Lower leg skin (tissue), 4 donors: ENCODE measurements at regions not wholly inside any gene's neighbourhood (a gene's known extent, or its start where the extent isn't known, plus 50 kb on each side); places are given as distances from the start of the nearest gene placed in this dataset.

Experiments
- DNase-seq, 2 donors: peaks; one replicate each; pipeline ENCODE4 v3.0.0-alpha.2; 2019; ENCODE audit warnings: low spot score in 2 of 2
- H3K4me3 ChIP-seq: fragments of 200-600 bp; sonication (generic); 2 replicates; pipeline ENCODE4 v1.5.1; 2017; ENCODE audit warnings: mild to moderate bottlenecking, low read depth; ENCODE audit not compliant: poor library complexity, severe bottlenecking
- POLR2A ChIP-seq, 2 donors: fragments of 450-650 bp; IDR thresholded peaks; one replicate each; pipeline ENCODE4 v1.6.1; 2016 to 2017; ENCODE audit warnings: antibody characterized with exemption in 2 of 2, mild to moderate bottlenecking in 1 of 2, moderate library complexity in 1 of 2
- WGBS, 2 donors: methylation state at CpG; one replicate each; pipeline ENCODE4 v1.1.5; 2018; 5-methylcytosine and 5-hydroxymethylcytosine counted together
- intact Hi-C: fragments of 100-400 bp; cut with DNase I; formaldehyde crosslinking; loops from one replicate; pipeline ENCODE4 v1.15.0; 2023; ENCODE audit warnings: low total_unique reads
- TF ChIP-seq, protein P1 (sequence below), 3 donors: fragments of 450-650 bp; IDR thresholded peaks; one replicate each; pipeline ENCODE4 v1.5.1; 2016; ENCODE audit warnings: antibody characterized with exemption in 3 of 3, mild to moderate bottlenecking in 3 of 3, moderate library complexity in 2 of 3

DNA sequence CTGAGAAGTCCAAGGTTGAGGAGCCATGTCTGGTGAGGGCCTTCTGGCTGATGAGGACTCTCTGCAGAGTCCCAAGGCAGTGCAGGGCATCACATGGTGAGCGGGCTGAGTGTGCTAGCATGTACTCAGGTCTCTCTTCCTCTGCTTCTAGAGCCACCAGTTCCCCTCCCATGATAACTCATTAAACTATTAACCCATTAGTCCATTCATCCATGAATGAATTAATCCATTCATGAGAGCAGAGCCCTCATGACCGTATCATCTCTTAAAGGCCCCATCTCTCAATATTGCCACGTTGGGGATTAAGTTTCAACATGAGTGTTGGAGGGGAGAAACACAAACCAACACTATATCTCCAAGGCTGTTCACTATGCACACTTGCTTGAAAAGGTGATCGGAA is 83.7 kb downstream of the TMEM30B start:
- no peak for TF ChIP-seq POLR2A (IDR thresholded peaks at IDR 0.05)
- TF ChIP-seq, protein P1, sequence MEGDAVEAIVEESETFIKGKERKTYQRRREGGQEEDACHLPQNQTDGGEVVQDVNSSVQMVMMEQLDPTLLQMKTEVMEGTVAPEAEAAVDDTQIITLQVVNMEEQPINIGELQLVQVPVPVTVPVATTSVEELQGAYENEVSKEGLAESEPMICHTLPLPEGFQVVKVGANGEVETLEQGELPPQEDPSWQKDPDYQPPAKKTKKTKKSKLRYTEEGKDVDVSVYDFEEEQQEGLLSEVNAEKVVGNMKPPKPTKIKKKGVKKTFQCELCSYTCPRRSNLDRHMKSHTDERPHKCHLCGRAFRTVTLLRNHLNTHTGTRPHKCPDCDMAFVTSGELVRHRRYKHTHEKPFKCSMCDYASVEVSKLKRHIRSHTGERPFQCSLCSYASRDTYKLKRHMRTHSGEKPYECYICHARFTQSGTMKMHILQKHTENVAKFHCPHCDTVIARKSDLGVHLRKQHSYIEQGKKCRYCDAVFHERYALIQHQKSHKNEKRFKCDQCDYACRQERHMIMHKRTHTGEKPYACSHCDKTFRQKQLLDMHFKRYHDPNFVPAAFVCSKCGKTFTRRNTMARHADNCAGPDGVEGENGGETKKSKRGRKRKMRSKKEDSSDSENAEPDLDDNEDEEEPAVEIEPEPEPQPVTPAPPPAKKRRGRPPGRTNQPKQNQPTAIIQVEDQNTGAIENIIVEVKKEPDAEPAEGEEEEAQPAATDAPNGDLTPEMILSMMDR (IDR thresholded peaks at IDR 0.05): no peak
- DNase-seq: no peak
- H3K4me3 ChIP-seq: no peak overlapping the region
- intact Hi-C loops: no loop called here
- 58 to 90% methylated on average over 4 of the region's 4 CpGs for WGBS, 2 donors

DNA sequence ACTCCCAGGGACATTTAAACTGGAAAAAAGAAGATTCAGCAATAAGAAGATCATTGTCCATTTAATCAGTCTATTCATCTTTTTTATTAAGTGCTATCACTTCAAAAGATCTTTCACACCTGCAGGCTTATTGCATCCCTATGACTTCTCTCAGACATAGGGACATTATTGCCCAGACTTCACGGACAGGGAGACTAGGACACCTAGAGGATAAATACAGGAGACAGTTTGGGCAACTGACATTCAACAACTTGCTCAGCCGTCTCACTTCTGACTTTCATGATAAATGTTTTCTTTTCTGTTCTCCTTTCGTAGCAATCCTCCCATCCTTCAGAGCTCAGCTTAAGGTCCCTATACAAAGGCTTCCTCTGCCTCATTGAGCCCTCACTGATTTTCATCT is 84.3 kb downstream of the TMEM30B start:
- 78 to 81% methylated on average over 3 of the region's 3 CpGs for WGBS, 2 donors
- H3K4me3 ChIP-seq: no peak overlapping the region
- intact Hi-C loops: no loop called here
- DNase-seq: no peak
- TF ChIP-seq, protein P1 (IDR thresholded peaks at IDR 0.05): no peak
- no peak for TF ChIP-seq POLR2A (IDR thresholded peaks at IDR 0.05)

DNA sequence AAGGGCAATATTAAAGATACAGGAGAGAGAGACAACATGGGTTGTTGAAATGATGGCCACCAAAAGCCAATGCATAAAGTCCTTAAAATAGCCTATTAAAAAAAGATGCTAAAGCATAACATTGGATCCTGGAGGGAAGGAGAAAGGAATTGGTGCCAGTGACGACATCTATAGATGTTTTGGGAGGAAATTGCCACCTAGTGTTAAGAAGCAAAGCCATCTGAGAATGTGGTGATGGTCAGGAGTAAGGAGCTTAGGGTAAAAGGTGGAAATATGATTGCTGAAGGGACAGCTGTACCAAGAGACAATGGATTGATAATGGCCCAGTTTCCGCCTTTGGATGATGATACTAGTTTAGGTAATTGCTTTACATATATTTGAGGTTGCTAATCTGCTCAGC is 85.1 kb downstream of the TMEM30B start:
- H3K4me3 ChIP-seq: no peak overlapping the region
- TF ChIP-seq, protein P1 (IDR thresholded peaks at IDR 0.05): no peak
- no peak for TF ChIP-seq POLR2A (IDR thresholded peaks at IDR 0.05)
- intact Hi-C loops: no loop called here
- 91 to 92% methylated on average over 2 of the region's 2 CpGs for WGBS, 2 donors
- no peak for DNase-seq

DNA sequence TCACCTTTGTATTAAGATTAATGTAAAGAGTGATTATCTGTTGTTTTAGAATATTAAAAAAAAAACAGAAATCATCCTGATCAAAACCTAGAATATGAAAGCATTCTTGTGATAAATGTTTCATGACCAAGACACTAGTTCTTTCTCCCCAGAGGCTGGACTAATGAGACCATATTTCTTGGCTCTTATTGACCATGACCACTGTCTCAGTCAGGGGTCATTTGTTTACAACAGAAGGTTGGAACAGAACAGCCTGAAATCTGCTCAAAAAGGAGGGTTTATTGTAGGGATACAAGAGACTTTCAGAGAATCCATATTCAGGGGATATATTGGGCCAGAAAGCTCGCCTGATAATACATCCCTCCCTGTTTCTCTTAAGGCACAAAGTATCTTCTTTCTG is 87.7 kb downstream of the TMEM30B start:
- intact Hi-C loops: no loop called here
- no peak for DNase-seq
- no peak overlapping the region for H3K4me3 ChIP-seq
- TF ChIP-seq POLR2A (IDR thresholded peaks at IDR 0.05): no peak
- TF ChIP-seq, protein P1 (IDR thresholded peaks at IDR 0.05): no peak
- WGBS, 2 donors: 70 to 93% methylated on average over 1 of the region's 1 CpG

DNA sequence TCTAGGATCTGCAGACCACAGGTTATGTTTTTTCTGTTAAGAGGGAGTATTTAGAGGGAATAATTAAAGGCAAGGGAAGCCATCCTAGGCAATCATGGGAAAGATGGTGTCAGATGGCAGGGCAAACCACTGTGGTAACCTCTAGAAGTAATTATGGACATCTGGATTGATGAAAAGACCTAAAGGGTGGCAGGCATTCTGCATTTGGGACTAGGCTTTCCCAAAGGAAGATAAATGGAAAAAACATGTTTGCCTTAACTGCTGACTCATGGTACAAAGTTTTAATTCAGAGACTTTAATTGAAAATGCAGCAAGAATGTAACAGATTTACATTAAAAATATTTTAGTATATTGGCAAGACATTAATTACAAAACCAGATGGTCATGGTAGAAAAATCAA is 88.1 kb downstream of the TMEM30B start:
- DNase-seq: no peak
- intact Hi-C loops: no loop called here
- TF ChIP-seq POLR2A (IDR thresholded peaks at IDR 0.05): no peak
- TF ChIP-seq, protein P1 (IDR thresholded peaks at IDR 0.05): no peak
- H3K4me3 ChIP-seq: no peak overlapping the region

DNA sequence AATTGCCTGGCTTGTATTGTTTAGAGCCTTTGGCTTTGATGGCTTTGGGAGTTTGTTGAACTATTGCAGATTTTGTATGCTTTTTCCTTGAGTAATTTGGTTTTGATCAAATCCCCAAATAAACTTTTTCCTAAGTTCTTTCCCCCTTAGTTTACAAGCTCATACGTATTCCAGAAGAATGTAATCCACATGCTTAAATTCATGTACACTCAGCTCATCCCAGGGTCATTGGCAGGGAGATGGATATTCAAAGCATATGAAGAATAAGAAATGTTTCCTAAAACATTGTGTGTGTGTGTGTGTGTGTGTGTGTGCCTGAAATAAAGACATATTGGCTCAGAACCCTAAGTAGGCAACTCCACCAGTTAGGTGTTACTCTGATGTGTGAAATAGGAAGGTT is 89.4 kb downstream of the TMEM30B start:
- DNase-seq: no peak
- H3K4me3 ChIP-seq: no peak overlapping the region
- TF ChIP-seq, protein P1 (IDR thresholded peaks at IDR 0.05): no peak
- TF ChIP-seq POLR2A (IDR thresholded peaks at IDR 0.05): no peak
- intact Hi-C loops: no loop called here
- WGBS, 2 donors: 61 to 76% methylated on average over 1 of the region's 1 CpG
